Stimulated activated CD4-positive, alpha-beta T cell treated with anti-CD3 and anti-CD28 coated beads, TNF-alpha, amount 100 ng/mL, for 48 hours (primary cell): ENCODE measurements at regions not wholly inside any gene's neighbourhood (a gene's known extent, or its start where the extent isn't known, plus 50 kb on each side); places are given as distances from the start of the nearest gene placed in this dataset.
"Not testable (repeated sequence)": the region's sequence is repeated elsewhere in the genome, so short reads cannot be mapped to it uniquely, and the experiment has no call there.

ENCODE experiments used
- DNase-seq, 3 donors: peaks; one replicate each; pipeline ENCODE4 v3.0.0-alpha.2; 2020; ENCODE audit warnings: low read depth in 3 of 3

GRCh38 chr3:187473778-187474406 is 105.7 kb downstream of the RTP4 start:
- DNase-seq, result no peak

DNA sequence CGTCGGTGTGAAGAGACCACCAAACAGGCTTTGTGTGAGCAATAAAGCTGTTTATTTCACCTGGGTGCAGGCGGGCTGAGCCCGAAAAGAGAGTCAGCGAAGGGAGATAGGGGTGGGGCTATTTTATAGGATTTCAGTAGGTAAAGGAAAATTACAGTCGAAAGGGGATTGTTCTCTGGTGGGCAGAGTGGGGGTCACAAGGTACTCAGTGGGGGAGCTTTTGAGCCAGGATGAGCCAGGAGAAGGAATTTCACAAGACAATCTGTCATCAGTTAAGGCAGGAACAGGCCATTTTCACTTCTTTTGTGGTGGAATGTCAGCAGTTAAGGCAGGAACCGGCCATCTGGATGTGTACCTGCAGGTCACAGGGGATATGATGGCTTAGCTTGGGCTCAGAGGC is 98.1 kb downstream of the RTP4 start:
- DNase-seq, result not testable (repeated sequence)

- no peak for DNase-seq
Observed at GRCh38 chr3:187465503-187465902, 97.3 kb downstream of the RTP4 start.

DNA sequence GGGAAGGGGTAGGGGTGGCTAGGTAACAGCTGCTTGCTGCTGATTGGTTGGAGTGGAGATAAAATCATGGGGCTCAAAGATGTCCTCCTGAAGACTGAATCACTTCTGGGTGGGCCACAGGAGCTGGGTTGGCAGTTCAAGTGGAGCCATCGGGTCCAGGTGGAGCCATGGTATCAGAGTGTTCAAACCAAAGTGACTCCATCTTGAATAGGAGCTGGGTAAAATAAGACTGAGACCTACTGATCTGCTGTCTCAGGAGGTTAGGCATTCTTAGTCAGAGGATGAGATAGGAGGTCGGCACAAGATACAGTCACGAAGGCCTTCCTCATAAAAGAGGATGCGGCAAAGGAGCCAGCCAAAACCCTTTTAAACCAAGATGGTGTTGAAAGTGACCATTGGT is 96.5 kb downstream of the RTP4 start:
- DNase-seq, result no peak

GRCh38 chr3:187458921-187459320 is 90.7 kb downstream of the RTP4 start:
- DNase-seq, result no peak

GRCh38 chr3:187458383-187458782 is 90.2 kb downstream of the RTP4 start:
- DNase-seq, result no peak

GRCh38 chr3:187456250-187456649 is 88.1 kb downstream of the RTP4 start:
- DNase-seq, result no peak

- DNase-seq, result no peak
Observed at GRCh38 chr3:187454085-187454815, 86.1 kb downstream of the RTP4 start.

DNA sequence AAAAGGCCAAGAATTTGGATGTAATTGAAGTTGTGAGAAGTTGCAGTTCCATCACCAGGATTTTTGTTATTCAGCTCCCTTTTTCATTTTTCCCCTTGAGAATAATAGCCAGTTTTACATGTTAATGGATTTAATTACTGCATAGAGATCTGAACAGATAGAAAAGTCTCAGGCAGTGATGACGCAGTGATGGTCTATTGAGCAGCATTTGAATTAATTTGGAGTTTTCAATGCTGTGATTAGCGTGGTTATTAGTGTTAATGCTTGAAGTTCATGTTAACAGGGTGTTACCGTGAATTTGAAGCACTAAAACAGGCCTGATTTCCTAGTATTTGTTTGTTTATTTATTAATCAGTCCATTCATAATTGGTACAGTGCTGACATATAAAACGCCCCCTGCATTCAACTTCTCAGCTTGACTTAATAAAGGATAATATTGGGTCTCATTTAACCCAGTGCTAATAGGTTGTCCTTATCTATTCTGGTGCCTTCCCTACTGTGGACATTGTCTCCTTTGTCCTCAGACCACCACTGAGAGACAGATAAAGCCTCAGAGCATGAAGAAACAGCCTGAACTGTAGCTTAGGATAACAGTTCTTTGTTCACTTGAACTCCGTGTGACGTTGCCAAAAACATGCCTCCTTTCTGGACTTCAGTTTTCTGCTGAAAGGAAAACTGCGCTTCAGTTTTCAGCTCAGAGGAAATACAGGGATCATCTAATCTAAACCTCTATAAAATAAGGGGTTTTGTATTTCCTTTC is 82.4 kb downstream of the RTP4 start:
- DNase-seq, result no peak

DNA sequence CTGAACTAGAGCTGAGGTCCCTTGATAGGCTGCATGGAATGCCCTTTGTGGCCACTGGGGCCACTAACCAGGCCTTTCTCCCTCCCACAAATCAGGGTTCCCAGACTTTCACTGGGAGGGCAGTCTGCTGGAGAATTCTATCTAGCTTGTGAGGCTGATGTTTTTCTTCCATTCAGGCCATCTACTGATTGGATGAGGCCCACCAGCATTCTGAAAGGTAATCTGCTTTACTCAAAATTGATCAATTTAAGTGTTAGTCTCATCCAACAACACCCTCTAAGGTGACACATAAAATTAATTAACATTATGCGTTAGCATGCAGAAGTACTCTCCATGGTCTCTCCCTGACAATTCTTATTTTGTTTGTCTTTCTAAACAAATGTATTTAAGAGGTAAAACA is 80.5 kb downstream of the RTP4 start:
- DNase-seq, result no peak

DNA sequence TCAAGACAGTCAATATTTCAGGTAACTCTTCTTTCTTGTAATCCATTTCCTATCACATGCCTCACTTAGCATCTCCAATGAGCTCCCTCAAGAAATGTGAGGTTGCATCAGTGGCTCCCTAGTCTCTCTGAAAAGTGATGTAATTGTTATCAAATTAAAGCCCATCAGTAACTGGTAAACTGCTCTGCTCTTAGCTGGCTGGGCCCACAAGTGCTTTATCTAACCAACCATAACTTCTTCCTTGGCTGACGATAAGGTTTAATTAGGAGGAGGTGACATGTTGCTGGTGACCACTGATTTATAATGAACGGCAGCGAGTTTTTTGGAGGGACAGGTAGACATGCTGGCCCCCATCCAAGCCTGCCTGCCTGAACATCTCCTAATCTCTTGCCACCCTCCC is 79.6 kb downstream of the RTP4 start:
- no peak for DNase-seq

- no peak for DNase-seq
Observed at GRCh38 chr3:187445356-187445755, 77.2 kb downstream of the RTP4 start.

DNA sequence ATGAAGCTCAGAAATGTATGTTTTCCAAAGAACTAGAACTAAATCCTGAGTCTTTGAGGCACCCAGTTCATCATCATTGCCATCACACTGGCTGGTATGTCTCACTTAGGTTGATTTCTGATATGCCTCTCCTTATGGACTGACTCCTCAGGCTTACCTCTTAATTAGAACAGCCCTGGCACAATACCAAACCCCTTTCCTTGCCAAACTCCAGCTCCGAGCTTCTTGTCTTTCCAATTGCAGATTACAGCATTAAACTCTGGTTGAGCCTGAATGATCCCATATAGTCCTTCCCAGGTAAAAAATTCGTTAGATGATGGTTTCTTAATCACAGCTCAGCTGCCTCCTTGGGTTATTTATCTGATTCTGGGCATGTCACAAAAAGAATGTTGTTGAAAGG is 66.3 kb downstream of the RTP4 start:
- no peak for DNase-seq

DNA sequence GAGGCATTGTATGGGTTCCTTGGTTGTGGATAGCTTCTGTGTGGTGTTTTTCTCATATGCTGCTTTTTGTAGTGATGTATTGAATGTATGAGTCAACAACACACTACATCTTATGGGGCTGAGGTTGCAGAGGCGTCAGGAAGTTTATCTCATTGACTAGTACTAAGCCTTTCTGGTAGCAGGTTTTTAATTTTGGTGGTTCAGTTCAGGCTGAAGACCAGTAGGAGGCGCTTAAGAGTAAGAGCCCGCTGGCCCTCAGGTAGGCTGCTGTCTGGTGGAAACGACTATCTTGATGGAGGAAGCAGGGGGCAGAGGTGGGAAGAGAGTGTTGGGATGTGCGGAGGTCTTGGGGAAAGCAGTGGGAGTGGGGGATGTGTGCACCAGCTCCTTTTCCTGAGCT is 62.4 kb downstream of the RTP4 start:
- no peak for DNase-seq
